ENCODE measurements at regions not wholly inside any gene's neighbourhood (a gene's known extent, or its start where the extent isn't known, plus 50 kb on each side); places are given as distances from the start of the nearest gene placed in this dataset.

DNA sequence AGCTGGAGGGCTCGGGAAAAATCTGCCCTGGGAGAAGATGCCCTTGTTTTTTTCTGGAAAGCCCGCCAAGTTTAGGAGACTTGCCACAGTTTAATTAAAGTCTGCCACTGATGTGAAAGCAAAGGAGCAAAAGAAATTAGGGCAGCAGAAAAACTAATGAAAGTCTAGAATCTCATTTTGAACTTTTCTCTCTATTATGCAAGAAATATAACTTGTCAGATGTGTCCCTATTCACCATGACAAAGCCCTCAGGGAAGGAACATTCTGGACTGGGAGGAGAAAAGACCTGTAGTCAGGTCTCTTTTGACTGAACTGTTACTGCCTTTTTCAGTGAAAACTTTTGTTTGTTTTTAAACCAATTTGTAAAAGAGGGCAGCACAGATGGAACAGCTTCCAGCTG lies 715.5 kb downstream of the SORCS3 start:
- TF ChIP-seq CTCF (conservative IDR thresholded peaks at IDR 0.05; ENCODE audit: low read depth, low read length), result no peak
- no peak for TF ChIP-seq POLR2A (IDR thresholded peaks at IDR 0.05; ENCODE audit: low read depth, low read length)
- TF ChIP-seq BHLHE40 (IDR thresholded peaks at IDR 0.05; ENCODE audit: low read depth, low read length), result no peak
- TF ChIP-seq SMC3 (IDR thresholded peaks at IDR 0.05; ENCODE audit: low read depth, low read length), result no peak
